ENCODE measurements at regions not wholly inside any gene's neighbourhood (a gene's known extent, or its start where the extent isn't known, plus 50 kb on each side); places are given as distances from the start of the nearest gene placed in this dataset.
A peak's percentile ranks its signal among the peaks of the same experiment; 100 is the strongest.

GRCh38 chr15:79161837-79162508 is 71.4 kb upstream of the RASGRF1 start:
- Histone ChIP-seq H3K4me1 (ENCODE audit: low read length) (peaks cover 18% of the 10 kb centered on the region), H2AFZ (ENCODE audit: low read length) (no peak overlapping the region), H3K9ac (ENCODE audit: low read length) (no peak overlapping the region), H3F3A (ENCODE audit: insufficient read depth, low read length) (peaks cover 6% of the 10 kb centered on the region; the same call in 1 of the 2 replicates), H3K79me2 (ENCODE audit: low read length) (no peaks in the 10 kb centered on the region), H3K36me3 (replicated peaks; ENCODE audit: insufficient read depth, low read length) (no peaks in the 10 kb centered on the region), H3K4me2 (ENCODE audit: low read depth, low read length) (no peak overlapping the region), H3K27me3 (replicated peaks; ENCODE audit: insufficient read depth, low read length) (no peaks in the 10 kb centered on the region), H3K27ac (ENCODE audit: low read length) (no peak overlapping the region), H3K4me3 (ENCODE audit: low read length) (no peak overlapping the region), H3K9me3 (replicated peaks; ENCODE audit: insufficient read depth, low read length) (no peaks in the 10 kb centered on the region), H4K20me1 (ENCODE audit: insufficient read depth, low read length) (no peaks in the 10 kb centered on the region), H3K9me2 (replicated peaks; ENCODE audit: insufficient read depth, low read length) (no peaks in the 10 kb centered on the region)
- TF ChIP-seq EZH2 (optimal IDR thresholded peaks at IDR 0.05; ENCODE audit: low read depth, low read length) (no peak), EZH2phosphoT487 (IDR thresholded peaks at IDR 0.05; ENCODE audit: low read length) (no peak)
- no peak for DNase-seq

GRCh38 chr15:79160211-79160610 is 69.6 kb upstream of the RASGRF1 start:
- H3K27ac ChIP-seq (ENCODE audit: low read length), result no peak overlapping the region

GRCh38 chr15:79157631-79158592 is 67.3 kb upstream of the RASGRF1 start:
- Histone ChIP-seq H2AFZ (ENCODE audit: low read length) (peak overlapping the region; percentile 53; the same call in 1 of the 2 replicates), H3K27me3 (replicated peaks; ENCODE audit: insufficient read depth, low read length) (no peaks in the 10 kb centered on the region), H3K4me2 (ENCODE audit: low read depth, low read length) (peak overlapping the region; percentile 69; the same call in 1 of the 2 replicates), H3K27ac (ENCODE audit: low read length) (peak overlapping the region; percentile 24; the same call in 1 of the 2 replicates), H3K79me2 (ENCODE audit: low read length) (no peaks in the 10 kb centered on the region), H3K4me1 (ENCODE audit: low read length) (peaks cover 23% of the 10 kb centered on the region), H3K36me3 (replicated peaks; ENCODE audit: insufficient read depth, low read length) (no peaks in the 10 kb centered on the region), H3K9me2 (replicated peaks; ENCODE audit: insufficient read depth, low read length) (no peaks in the 10 kb centered on the region), H3K9ac (ENCODE audit: low read length) (0 out of 2 replicates have a peak overlapping the region, but pooled peaks have one; percentile 2), H3K4me3 (ENCODE audit: low read length) (peak overlapping the region; percentile 18; the same call in 1 of the 2 replicates), H3F3A (ENCODE audit: insufficient read depth, low read length) (peaks cover 6% of the 10 kb centered on the region; the same call in 1 of the 2 replicates), H3K9me3 (replicated peaks; ENCODE audit: insufficient read depth, low read length) (no peaks in the 10 kb centered on the region), H4K20me1 (ENCODE audit: insufficient read depth, low read length) (no peaks in the 10 kb centered on the region)
- TF ChIP-seq EZH2phosphoT487 (IDR thresholded peaks at IDR 0.05; ENCODE audit: low read length) (no peak), EZH2 (optimal IDR thresholded peaks at IDR 0.05; ENCODE audit: low read depth, low read length) (no peak), CTCF (IDR thresholded peaks at IDR 0.05; ENCODE audit: low read length) (no peak)
- DNase-seq, result peak; percentile 87

More at GRCh38 chr15:79160211-79160610, 69.6 kb upstream of the RASGRF1 start:
- Histone ChIP-seq H3K4me3 (ENCODE audit: low read length) (no peak overlapping the region), H2AFZ (ENCODE audit: low read length) (no peak overlapping the region), H3K9me2 (replicated peaks; ENCODE audit: insufficient read depth, low read length) (no peaks in the 10 kb centered on the region), H3K9ac (ENCODE audit: low read length) (no peak overlapping the region), H3F3A (ENCODE audit: insufficient read depth, low read length) (peaks cover 6% of the 10 kb centered on the region; the same call in 1 of the 2 replicates), H3K36me3 (replicated peaks; ENCODE audit: insufficient read depth, low read length) (no peaks in the 10 kb centered on the region), H3K9me3 (replicated peaks; ENCODE audit: insufficient read depth, low read length) (no peaks in the 10 kb centered on the region), H4K20me1 (ENCODE audit: insufficient read depth, low read length) (no peaks in the 10 kb centered on the region), H3K4me1 (ENCODE audit: low read length) (peaks cover 23% of the 10 kb centered on the region), H3K4me2 (ENCODE audit: low read depth, low read length) (no peak overlapping the region), H3K27me3 (replicated peaks; ENCODE audit: insufficient read depth, low read length) (no peaks in the 10 kb centered on the region), H3K79me2 (ENCODE audit: low read length) (no peaks in the 10 kb centered on the region)
- DNase-seq, result no peak
- TF ChIP-seq EZH2phosphoT487 (IDR thresholded peaks at IDR 0.05; ENCODE audit: low read length), result no peak
- TF ChIP-seq CTCF (IDR thresholded peaks at IDR 0.05; ENCODE audit: low read length), result no peak
- TF ChIP-seq EZH2 (optimal IDR thresholded peaks at IDR 0.05; ENCODE audit: low read depth, low read length), result no peak

Measured in MM.1S (cell line).